Esophagus (tissue), 2 donors: ENCODE measurements at regions not wholly inside any gene's neighbourhood (a gene's known extent, or its start where the extent isn't known, plus 50 kb on each side); places are given as distances from the start of the nearest gene placed in this dataset.
"Not testable (repeated sequence)": the region's sequence is repeated elsewhere in the genome, so short reads cannot be mapped to it uniquely, and the experiment has no call there.

ENCODE experiments used
- H3K27ac ChIP-seq, 2 donors: one replicate each; pipeline ENCODE4 v1.5.1; 2013; ENCODE audit warnings: low read depth in 2 of 2, mild to moderate bottlenecking in 2 of 2, inconsistent platforms in 1 of 2, low read length in 1 of 2, moderate library complexity in 1 of 2
- H3K27me3 ChIP-seq, 2 donors: one replicate each; pipeline ENCODE4 v1.6.1; 2013; ENCODE audit warnings: low read length in 2 of 2, control low read depth in 1 of 2, mild to moderate bottlenecking in 1 of 2; ENCODE audit not compliant: insufficient read depth in 2 of 2, control insufficient read depth in 1 of 2
- H3K36me3 ChIP-seq, 2 donors: one replicate each; pipeline ENCODE4 v1.6.1; 2013; ENCODE audit warnings: low read length in 1 of 2; ENCODE audit not compliant: control insufficient read depth in 2 of 2, insufficient read depth in 2 of 2
- H3K4me1 ChIP-seq, 2 donors: one replicate each; pipeline ENCODE4 v1.6.1; 2013; ENCODE audit warnings: low read length in 1 of 2; ENCODE audit not compliant: control insufficient read depth in 2 of 2, insufficient read depth in 2 of 2
- H3K4me3 ChIP-seq, 2 donors: one replicate each; pipeline ENCODE4 v1.5.1; 2013; ENCODE audit warnings: low read length in 2 of 2, mild to moderate bottlenecking in 2 of 2, low read depth in 1 of 2, moderate library complexity in 1 of 2
- H3K9me3 ChIP-seq, 2 donors: one replicate each; pipeline ENCODE4 v1.6.1; 2013; ENCODE audit warnings: mild to moderate bottlenecking in 2 of 2, low read depth in 1 of 2, low read length in 1 of 2, moderate library complexity in 1 of 2; ENCODE audit not compliant: control insufficient read depth in 2 of 2, insufficient read depth in 1 of 2
- WGBS, 2 donors: extraction: QIAGEN DNeasy Blood & Tissue Kit; methylation state at CpG; one replicate each; pipeline ENCODE4 v1.1.7; 2013; 5-methylcytosine and 5-hydroxymethylcytosine counted together
- donor health status: healthy with polysubstance abuse.
- donor health status: Bipolar disorder and iron deficiency.

- Histone ChIP-seq H3K4me1 (no peaks in the 10 kb centered on the region), H3K9me3 (no peaks in the 10 kb centered on the region), H3K36me3 (no peaks in the 10 kb centered on the region), H3K4me3 (no peak overlapping the region), H3K27me3 (no peaks in the 10 kb centered on the region), H3K27ac (no peak overlapping the region)
- 85% methylated on average over 3 of the region's 3 CpGs for WGBS, 2 donors
Measured at GRCh38 chrX:36897690-36898089, 110.5 kb upstream of the FAM47C start.

GRCh38 chrX:36898301-36898700 lies 109.9 kb upstream of the FAM47C start:
- no peak overlapping the region for H3K4me3 ChIP-seq
- 41 to 52% methylated on average over 3 of the region's 3 CpGs for WGBS, 2 donors
- H3K4me1 ChIP-seq, result no peaks in the 10 kb centered on the region

GRCh38 chrX:36904561-36904960 lies 103.6 kb upstream of the FAM47C start:
- H3K4me3 ChIP-seq, H3K4me1 ChIP-seq, H3K27ac ChIP-seq, H3K27me3 ChIP-seq, H3K36me3 ChIP-seq, H3K9me3 ChIP-seq: not testable (repeated sequence)
- 88 to 95% methylated on average over 3 of the region's 3 CpGs for WGBS, 2 donors

More at GRCh38 chrX:36898301-36898700, 109.9 kb upstream of the FAM47C start:
- Histone ChIP-seq H3K27me3 (no peaks in the 10 kb centered on the region), H3K9me3 (no peaks in the 10 kb centered on the region), H3K36me3 (no peaks in the 10 kb centered on the region), H3K27ac (no peak overlapping the region)

- H3K4me1 ChIP-seq, result no peaks in the 10 kb centered on the region
- no peaks in the 10 kb centered on the region for H3K36me3 ChIP-seq
- 55 to 56% methylated on average over 6 of the region's 6 CpGs for WGBS, 2 donors
- no peak overlapping the region for H3K4me3 ChIP-seq
- H3K27me3 ChIP-seq, result peaks cover 0 to 3% of the 10 kb centered on the region in 2 donors
- H3K9me3 ChIP-seq, result peaks cover 0 to 5% of the 10 kb centered on the region in 2 donors
- no peak overlapping the region for H3K27ac ChIP-seq
Measured at GRCh38 chrX:36908801-36909675, 99.1 kb upstream of the FAM47C start.

GRCh38 chrX:36909676-36910030 lies 98.5 kb upstream of the FAM47C start:
- Histone ChIP-seq H3K27ac (no peak overlapping the region), H3K9me3 (peaks cover 0 to 3% of the 10 kb centered on the region in 2 donors), H3K4me3 (no peak overlapping the region), H3K36me3 (no peaks in the 10 kb centered on the region), H3K4me1 (no peaks in the 10 kb centered on the region), H3K27me3 (peaks cover 0 to 3% of the 10 kb centered on the region in 2 donors)
- 28 to 30% methylated on average over 4 of the region's 4 CpGs for WGBS, 2 donors

GRCh38 chrX:36913551-36913950 lies 94.6 kb upstream of the FAM47C start:
- H3K4me3 ChIP-seq, result no peak overlapping the region
- 64 to 70% methylated on average over 3 of the region's 3 CpGs for WGBS, 2 donors
- H3K27ac ChIP-seq, result no peak overlapping the region
- H3K4me1 ChIP-seq, result no peaks in the 10 kb centered on the region
- no peaks in the 10 kb centered on the region for H3K36me3 ChIP-seq
- no peaks in the 10 kb centered on the region for H3K9me3 ChIP-seq
- no peaks in the 10 kb centered on the region for H3K27me3 ChIP-seq

GRCh38 chrX:36916941-36917340 lies 91.2 kb upstream of the FAM47C start:
- Histone ChIP-seq H3K4me3 (no peak overlapping the region), H3K27me3 (no peaks in the 10 kb centered on the region), H3K9me3 (no peaks in the 10 kb centered on the region), H3K36me3 (no peaks in the 10 kb centered on the region), H3K4me1 (no peaks in the 10 kb centered on the region), H3K27ac (no peak overlapping the region)
- WGBS, 2 donors, result 76 to 77% methylated on average over 2 of the region's 2 CpGs

- H3K4me3 ChIP-seq, result no peak overlapping the region
- WGBS, 2 donors, result 25 to 61% methylated on average over 1 of the region's 1 CpG
Measured at GRCh38 chrX:36927712-36928111, 80.5 kb upstream of the FAM47C start.

GRCh38 chrX:36930491-36930890 lies 77.7 kb upstream of the FAM47C start:
- H3K9me3 ChIP-seq, result peaks cover 0 to 2% of the 10 kb centered on the region in 2 donors
- whole genome bisulfite sequencing, 2 donors, result 17 to 32% methylated on average over 1 of the region's 1 CpG
- H3K36me3 ChIP-seq, result no peaks in the 10 kb centered on the region
- H3K27me3 ChIP-seq, result no peaks in the 10 kb centered on the region
- no peak overlapping the region for H3K27ac ChIP-seq
- H3K4me3 ChIP-seq, result no peak overlapping the region
- no peaks in the 10 kb centered on the region for H3K4me1 ChIP-seq

More at GRCh38 chrX:36927712-36928111, 80.5 kb upstream of the FAM47C start:
- Histone ChIP-seq H3K4me1 (no peaks in the 10 kb centered on the region), H3K36me3 (no peaks in the 10 kb centered on the region), H3K27ac (no peak overlapping the region), H3K27me3 (no peaks in the 10 kb centered on the region), H3K9me3 (no peaks in the 10 kb centered on the region)

GRCh38 chrX:36947214-36947613 lies 61.0 kb upstream of the FAM47C start:
- 73 to 88% methylated on average over 5 of the region's 5 CpGs for WGBS, 2 donors
- H3K27me3 ChIP-seq, result no peaks in the 10 kb centered on the region
- H3K4me1 ChIP-seq, result no peaks in the 10 kb centered on the region
- no peak overlapping the region for H3K4me3 ChIP-seq
- H3K9me3 ChIP-seq, result no peaks in the 10 kb centered on the region
- no peak overlapping the region for H3K27ac ChIP-seq
- no peaks in the 10 kb centered on the region for H3K36me3 ChIP-seq
